NCI-H146 treated with DMSO at 0.1 percent for 48 hours (cell line): ENCODE measurements at regions not wholly inside any gene's neighbourhood (a gene's known extent, or its start where the extent isn't known, plus 50 kb on each side); places are given as distances from the start of the nearest gene placed in this dataset.
"Not testable (repeated sequence)": the region's sequence is repeated elsewhere in the genome, so short reads cannot be mapped to it uniquely, and the experiment has no call there.

Source experiments
- DNase-seq: peaks from one replicate; lab custom pipeline; 2025; ENCODE audit not compliant: unreplicated experiment; lab: John Stamatoyannopoulos, UW

DNA sequence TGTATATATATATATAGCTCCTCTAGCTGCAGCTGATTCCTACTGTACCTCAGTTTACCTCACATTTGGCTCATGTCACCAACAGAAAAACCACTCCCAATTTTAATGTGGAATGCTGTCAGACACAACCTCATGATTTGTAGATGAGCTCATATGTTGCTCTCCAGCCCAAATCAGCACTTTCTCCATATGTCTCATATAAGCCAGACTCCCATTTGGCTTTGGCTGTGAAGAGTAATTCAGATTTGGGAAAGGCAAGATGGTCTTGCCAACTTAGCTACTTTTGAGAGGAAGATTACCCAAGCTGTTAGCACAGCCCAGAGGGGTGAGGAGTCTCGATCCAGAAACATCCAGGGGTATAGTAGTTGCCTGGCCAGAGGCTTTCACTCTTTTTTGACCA lies 342.2 kb upstream of the NT5E start:
- DNase-seq = no peak

DNA sequence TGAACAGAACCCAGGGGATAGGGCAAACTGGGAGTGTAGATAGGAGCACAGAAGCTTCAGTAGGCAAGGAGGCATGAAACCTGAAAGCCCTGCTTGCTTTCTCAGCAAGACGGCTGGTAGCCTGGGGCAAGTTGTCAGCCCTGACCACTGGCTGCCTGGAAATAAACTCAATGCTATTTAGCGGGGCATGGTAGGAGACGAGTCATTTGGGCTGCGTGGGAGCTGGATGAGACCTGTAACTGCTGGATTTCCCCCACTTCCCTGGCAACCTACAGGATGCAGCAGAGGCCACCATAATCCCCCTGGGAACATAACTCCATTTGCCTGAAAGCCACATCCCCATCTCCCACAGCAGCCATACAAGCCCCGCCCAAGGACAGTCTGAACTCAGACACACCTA lies 332.6 kb upstream of the TBX18 start:
- no peak for DNase-seq

DNA sequence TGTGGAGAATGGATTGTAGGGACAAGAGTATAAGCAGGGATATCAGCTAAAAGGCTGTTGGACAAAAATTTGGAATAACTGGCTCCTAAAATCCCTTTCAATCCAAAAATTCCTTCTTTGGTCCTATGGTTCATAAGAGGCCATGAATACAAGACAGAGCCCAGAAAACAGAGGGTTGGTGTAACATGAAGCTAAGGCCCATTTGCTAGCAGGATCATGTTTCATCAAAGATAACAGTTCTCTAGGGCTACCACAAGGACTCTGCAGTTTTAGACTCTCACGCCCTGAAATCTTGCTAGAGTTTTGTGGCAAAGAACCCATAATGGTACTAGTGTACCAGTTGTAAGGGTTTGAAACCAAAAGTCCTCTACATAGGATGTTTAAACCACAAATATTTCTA lies 327.8 kb upstream of the TBX18 start:
- DNase-seq = no peak

DNA sequence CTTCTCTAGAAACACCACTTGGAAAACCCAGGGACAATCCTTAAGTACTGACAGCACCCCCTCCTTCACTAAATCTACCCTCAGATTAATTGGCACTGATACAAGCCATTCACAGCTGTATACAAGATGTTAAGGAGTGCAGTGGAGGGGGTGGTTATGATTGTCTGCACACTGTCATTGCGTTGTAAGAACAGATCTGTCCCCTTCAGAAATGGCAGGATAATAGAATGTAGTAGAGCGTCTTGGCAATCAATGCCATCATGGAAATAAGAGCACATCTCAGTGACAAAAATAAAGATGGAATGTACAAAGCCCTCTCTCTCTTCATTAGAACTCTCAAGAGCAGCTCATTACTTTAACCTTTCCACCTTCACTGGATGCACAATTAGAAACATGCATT lies 324.9 kb upstream of the TBX18 start:
- no peak for DNase-seq

DNA sequence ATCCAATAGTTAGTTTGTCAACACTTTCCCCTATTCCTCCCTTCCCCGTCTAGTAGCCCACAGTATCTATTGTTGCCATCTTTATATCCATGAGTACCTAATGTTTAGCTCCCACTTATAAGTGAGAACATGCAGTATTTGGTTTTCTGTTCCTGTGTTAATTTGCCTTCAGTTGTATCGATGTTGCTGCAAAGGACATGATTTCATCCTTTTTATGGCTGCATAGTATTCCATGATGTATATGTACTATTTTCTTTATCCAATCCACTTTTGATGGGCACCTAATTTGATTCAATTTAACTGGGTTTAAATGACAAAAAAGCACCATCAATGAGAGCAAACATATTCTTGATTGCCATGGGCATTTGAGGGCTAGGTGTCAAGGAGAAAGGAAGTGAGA lies 321.5 kb upstream of the TBX18 start:
- DNase-seq = no peak

DNA sequence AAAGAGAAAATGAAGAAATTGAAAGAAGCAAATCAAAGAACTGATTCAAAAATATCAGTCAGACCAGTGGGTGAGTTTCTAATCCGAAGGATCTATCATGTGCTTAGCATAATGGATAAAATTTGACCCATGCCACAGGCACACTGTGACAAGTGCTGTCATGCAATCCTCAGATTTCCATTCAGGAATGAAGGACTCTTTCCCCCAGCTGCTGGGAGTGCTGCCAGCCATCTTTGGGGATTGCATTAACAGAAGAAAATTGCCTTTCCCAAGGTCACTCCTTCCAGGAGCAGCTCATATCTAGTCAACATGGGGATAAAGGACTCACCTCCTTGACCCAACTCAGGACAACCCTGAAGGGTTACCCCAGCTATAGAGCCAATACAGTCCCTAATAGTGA lies 316.7 kb upstream of the TBX18 start:
- DNase-seq = no peak

DNA sequence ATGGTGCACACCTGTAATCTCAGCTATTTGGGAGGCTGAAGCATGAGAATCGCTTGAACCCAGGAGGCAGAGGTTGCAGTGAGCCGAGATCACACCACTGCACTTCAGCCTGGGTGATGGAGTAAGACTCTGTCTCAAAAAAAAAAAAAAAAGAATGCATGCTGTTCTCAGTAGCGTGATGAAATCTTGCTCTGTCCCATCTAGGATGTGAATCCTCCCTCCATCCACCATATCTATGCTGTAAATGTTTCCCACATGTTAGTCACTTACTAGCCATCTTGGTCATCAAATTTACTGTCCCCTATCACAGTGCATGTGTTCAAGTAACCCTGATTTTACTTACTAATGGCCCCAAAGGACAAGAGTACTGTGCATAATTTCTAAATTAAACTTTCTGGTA lies 315.4 kb upstream of the TBX18 start:
- no peak for DNase-seq

DNA sequence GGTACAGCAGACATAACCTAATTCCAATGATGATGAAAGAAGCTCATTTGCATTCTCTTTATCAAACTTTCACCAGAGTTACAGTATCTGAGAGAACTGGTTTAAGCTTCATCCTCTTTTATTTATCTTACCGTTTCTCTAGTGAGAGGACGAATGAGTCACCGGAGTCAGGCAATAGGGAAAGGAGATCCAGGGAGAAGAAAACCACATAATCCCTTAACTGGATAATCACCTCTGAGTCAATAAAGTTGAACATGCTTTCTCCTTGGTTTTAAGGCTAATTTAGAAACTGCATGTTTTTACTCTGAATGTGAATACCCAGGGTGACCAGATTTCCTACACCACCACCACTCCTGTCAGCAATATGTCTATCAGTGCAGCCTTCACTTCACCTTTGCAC lies 313.7 kb upstream of the TBX18 start:
- DNase-seq = no peak

DNA sequence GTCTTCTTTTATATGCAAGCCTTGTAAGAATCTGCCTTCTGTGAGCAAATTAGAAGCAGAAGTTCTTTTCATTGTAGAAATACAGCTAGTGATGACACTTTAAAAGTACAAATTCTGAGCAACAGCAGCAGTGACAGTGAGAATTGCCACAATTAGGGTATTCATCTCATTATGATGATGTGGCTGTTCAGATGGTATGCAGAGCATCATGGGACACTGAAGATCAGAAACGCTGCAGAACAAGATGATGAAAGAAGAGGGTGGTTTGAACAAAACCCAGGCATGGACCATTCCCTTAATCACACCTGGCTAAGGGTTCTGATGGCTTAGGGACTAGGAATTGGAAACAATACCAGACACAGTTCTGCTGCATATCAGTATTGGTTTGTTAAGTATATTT lies 312.7 kb upstream of the TBX18 start:
- no peak for DNase-seq

DNA sequence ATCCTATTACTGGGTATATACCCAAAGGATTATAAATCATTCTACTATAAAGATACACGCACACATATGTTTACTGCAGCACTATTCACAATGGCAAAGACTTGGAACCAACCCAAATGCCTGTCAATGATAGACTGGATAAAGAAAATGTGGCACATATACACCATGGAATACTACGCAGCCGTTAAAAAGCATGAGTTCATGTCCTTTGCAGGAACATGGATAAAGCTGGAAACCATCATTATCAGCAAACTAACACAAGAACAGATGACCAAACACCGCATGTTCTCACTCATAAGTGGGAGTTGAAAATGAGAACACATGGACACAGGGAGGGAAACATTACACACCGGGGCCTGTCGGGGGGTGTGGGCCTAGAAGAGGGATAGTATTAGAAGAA lies 307.4 kb upstream of the TBX18 start:
- not testable (repeated sequence) for DNase-seq

DNA sequence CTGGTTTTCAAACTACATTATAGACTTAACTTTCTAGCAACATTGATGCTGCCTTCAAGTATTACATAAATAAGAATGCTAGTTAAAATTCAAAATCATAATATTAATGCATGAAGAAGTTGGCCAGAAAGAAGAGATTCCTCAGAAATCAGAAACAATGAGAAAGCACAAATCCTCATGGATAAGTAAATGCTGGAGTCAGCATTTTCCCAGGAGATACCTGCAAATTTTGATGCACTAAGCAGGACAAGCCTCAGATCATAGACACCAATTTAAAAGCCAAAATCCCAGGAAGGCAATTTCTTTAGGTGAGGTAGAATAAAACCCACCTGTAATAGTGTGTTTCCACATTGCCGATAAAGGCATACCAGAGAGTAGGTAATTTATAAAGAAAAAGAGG lies 305.2 kb upstream of the TBX18 start:
- DNase-seq = no peak

DNA sequence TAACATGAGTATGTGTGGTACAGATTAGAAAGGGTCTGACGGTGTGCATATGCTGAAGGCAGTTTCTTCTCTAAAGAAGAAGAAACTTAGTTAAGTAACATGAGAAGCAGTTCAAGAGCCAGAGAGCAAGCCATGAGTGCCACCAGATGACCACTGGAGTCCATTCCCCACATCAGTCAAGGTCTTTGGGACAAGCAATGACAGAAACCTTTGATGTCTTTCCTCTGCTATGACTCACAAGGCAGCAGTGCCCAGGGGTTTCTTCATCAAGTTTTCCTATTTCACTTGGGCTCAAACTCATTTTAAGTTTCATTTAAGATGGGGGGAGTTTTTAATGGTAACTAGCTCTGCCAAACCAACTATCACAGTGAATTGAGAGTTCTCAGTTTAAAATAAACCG lies 303.8 kb upstream of the TBX18 start:
- no peak for DNase-seq

DNA sequence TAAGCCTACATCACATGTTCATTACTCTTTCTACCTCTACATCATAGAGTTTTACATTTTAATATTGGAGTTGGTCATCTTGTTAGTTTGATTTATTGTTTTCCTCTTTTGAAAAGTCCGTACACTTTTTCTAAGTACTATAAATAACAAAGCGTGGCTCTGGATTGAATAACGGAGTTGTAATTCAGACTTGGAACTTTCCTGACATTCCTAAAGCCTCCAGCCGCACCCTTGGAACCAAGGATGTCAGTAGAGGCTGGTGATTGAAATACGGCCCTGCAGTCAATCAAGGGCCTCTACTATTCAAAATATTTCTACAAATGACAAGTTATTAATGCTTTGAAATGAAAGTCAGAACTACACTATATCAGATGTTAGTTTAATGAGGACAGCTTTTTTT lies 301.9 kb upstream of the TBX18 start:
- no peak for DNase-seq

DNA sequence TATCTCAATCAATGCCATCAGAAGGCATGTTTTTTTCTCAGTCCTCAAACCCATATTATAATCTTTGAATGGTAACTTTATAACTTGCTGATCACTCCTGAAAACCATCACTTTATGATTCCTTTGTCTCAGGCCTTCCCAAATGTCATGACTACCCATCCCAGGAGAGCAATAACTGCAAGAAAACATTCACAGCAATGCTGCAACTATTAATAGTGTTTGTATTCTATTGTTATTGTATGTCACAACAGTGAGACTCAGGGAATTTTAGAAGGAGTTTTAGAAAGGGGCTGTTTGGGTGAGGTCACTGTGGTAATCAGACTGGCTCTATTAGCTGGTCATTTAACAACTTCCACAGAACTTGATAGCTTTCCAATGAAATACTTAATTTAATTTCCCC lies 301.4 kb upstream of the TBX18 start:
- DNase-seq = no peak

DNA sequence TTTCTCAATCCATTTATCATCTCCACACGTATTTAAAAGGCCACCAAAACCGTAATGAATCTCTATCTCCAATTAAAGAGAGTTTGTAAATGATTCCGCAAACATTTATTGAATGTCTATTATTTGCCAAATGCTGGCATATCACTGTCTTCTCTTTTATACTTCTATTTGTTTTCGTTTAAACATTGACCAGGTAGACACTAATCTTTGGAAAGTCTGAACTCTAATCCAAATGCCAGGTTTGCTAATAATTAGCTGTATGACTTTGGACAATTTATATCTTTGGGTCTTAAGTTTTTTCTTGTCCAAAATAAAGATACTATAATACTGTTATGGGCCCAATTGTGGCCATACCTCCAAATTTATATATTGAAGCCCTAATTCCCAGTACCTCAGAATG lies 299.2 kb upstream of the TBX18 start:
- no peak for DNase-seq

DNA sequence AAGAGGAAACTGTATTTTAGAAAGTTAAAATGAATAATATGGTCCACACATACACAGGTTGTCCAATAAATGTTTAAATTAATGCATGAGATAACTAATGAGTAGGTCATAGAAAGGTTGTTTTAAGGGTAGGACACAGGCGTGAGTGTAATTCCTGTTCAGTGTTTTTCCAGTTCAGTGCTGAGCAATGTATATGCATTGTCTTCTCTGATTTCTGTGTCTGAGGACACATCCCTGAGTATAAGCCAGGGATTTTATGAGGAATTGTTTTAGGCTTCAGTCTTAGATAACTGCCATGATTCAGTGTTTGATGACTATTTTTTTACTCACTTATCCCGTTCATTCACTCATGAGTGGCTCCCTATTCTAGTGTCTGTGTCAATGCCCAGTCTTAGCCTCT lies 298.5 kb upstream of the TBX18 start:
- DNase-seq = no peak

DNA sequence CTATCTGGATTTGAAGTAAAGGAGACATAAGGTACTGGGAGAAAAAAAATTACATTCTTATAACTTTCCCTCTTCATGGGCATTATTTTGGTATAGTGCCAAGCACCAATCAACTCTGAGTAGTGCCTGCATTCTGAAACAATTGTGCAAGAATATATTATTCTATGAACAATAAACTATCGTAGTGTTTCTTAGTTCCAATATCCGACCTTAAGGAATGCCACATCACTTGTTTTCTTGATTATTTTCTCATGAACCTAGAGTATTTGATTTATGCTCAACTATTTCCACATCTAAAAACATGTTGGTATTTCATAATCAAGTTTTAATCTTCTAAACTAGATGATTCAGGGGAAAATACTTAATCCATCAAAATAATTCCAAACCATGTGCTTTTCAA lies 294.4 kb upstream of the TBX18 start:
- no peak for DNase-seq

DNA sequence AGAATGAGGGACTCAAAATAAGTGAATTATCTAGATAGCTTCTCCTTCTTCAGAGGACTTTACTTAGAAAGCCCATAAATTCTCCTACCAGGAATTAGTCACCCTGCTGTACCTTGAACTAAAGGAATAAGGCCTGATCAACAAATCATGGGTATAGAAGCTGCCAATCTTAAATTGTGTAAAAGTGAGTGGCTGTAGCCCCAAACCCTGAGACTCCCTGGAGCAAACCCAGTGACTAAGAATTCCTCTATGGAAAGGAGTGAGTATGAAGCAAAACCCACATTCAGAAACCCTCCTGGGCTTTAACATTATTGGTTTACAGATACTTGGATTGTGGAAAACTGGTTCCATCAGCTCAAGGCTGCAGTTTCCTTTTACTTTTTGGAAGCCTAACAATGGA lies 285.8 kb upstream of the TBX18 start:
- no peak for DNase-seq

DNA sequence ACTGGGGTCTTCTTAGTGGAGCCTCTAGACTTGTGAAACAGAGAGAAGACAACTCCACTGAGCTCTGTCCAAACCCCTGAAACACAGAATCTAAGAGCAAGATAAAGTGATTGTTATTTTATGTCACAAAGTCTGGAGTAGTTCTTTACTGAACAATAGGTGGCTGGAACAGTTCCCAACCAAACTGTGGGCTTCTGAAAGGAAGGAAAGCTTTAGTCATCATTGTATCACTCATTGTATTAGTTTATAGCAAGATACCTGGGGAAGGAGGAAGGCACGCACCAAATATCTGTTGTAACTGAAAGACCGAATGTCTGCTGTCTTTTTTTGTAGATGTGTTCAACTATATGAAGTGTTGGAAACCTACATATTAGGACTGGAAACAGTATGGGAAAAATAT lies 284.9 kb upstream of the TBX18 start:
- no peak for DNase-seq

DNA sequence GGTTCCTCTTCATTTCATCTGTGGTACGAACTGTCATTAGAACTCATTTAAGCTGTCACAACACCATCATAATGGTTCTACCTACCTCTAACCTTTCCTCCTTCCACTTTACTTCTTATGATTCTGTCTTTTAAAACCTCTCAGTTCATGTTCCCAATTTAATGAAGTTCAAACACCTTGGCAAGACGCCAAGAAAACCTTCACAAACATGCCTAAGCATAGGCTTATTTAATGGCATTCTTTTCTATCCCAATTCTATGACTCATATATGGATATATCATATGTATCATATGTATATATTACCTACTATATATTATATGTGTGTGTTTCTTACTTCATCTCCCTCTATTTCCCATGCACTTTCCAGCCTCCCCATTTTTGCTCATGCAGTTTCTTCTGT lies 283.4 kb upstream of the TBX18 start:
- no peak for DNase-seq

DNA sequence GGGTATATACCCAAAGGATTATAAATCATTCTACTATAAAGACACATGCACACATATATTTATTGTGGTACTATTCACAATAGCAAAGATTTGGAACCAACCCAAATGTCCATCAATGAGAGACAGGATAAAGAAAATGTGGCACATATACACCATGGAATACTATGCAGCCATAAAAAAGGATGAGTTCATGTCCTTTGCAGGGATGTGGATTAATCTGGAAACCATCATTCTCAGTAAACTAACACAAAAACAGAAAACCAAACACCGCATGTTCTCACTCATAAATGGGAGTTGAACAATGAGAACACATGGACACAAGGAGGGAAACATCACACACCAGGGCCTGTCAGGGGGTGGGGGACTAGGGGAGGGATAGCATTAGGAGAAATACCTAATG lies 281.4 kb upstream of the TBX18 start:
- not testable (repeated sequence) for DNase-seq

DNA sequence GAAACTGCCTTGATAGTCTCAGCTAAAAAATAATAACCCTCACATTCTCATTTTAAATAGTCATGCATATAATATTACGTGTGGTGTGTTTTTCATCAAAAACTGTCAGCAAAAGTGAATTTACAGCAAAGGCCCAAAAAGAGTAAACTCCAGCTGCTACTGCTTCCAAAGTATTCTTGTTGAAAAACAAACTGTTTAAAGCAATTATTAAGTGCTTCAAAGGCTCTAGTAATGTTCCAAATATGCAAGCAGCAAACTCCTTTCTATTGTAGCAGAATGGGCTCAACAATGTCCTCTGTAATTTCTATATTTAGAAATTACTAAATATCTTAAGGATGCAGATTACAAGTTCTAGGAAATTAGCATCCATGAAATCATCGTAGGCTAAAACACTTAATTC lies 280.0 kb upstream of the TBX18 start:
- DNase-seq = no peak

DNA sequence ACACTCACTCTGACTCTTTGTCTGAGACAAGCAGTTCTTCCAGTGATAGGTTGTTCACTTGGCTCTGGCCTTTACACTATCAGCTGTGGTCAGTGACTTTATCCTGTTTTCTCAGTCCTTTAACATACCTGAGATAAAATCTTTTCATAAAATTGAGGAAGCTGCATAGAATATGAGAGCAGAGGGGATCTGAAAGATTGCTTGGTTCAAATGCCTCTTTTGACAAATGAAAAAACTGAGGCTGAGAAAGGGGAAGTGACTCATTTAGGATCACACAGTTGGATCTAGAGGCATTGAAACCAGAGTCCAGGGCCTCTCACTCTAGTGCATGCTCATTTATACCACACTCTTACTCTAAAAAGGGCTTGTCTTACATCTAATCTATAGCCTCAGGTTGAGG lies 277.0 kb upstream of the TBX18 start:
- no peak for DNase-seq

DNA sequence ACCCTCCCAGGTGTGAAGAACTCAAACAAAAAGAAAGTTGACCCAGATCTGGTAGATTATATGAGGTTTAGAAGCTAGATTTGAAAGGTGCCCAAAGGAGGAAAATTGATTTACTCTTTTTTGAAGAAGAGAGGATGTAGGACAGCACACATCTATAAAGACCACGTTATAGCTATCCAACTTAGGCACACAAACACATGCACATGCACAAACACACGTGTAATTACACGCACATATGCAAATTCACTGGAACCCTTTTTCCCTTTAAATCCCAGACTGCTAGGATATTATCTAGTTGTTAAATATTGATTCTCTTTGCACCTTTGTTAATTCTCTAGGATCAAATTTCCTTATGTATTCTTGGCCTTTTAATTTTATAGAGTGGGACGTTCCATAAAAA lies 272.8 kb upstream of the TBX18 start:
- DNase-seq = no peak
